Fibroblast of the aortic adventitia (primary cell): ENCODE measurements at regions not wholly inside any gene's neighbourhood (a gene's known extent, or its start where the extent isn't known, plus 50 kb on each side); places are given as distances from the start of the nearest gene placed in this dataset.

ENCODE experiments used
- DNase-seq: peaks from one replicate; pipeline ENCODE4 v3.0.0-alpha.2; 2010; ENCODE audit warnings: low read depth
- H3K4me3 ChIP-seq: 2 replicates; pipeline ENCODE4 v1.5.1; 2011; ENCODE audit warnings: low read depth, mild to moderate bottlenecking, control low read depth, low read length, moderate library complexity
- TF ChIP-seq, protein P1 (sequence below): IDR thresholded peaks from 2 replicates; pipeline ENCODE4 v1.5.1; 2011; ENCODE audit warnings: mild to moderate bottlenecking, low read length, control low read depth, inconsistent platforms; ENCODE audit not compliant: insufficient read depth

DNA sequence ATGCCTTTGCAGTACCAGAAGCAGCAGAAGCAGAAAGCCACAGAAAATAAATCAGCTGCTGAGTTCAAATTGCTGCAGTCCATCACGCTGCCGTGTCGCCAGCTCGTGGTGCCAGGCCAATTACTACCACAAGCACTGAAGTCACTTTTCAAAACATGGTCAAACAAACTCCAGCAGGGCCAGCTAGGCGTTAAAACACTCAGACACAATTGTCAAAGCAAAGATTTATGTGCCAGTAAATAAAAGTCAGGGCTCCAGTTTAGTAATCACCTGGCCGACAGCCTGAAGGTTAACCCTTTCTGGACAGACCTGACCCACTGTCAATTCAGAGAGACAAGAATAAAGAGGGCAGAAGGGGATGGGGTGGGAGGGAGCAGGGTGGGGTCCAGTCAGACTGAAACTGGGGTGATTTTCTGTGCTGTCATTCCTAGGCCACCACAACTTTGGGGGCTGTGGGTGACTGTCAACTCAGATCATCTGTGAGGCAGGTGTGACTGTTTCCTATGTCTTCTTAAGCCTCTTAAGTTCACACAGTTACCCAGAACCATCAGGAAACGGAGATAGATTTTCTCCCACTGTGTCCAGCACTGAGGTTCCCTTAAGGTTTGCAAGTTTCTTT is 109.8 kb upstream of the FUT8 start:
- TF ChIP-seq, protein P1, sequence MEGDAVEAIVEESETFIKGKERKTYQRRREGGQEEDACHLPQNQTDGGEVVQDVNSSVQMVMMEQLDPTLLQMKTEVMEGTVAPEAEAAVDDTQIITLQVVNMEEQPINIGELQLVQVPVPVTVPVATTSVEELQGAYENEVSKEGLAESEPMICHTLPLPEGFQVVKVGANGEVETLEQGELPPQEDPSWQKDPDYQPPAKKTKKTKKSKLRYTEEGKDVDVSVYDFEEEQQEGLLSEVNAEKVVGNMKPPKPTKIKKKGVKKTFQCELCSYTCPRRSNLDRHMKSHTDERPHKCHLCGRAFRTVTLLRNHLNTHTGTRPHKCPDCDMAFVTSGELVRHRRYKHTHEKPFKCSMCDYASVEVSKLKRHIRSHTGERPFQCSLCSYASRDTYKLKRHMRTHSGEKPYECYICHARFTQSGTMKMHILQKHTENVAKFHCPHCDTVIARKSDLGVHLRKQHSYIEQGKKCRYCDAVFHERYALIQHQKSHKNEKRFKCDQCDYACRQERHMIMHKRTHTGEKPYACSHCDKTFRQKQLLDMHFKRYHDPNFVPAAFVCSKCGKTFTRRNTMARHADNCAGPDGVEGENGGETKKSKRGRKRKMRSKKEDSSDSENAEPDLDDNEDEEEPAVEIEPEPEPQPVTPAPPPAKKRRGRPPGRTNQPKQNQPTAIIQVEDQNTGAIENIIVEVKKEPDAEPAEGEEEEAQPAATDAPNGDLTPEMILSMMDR, result no peak
- no peak overlapping the region for H3K4me3 ChIP-seq
- DNase-seq, result no peak

DNA sequence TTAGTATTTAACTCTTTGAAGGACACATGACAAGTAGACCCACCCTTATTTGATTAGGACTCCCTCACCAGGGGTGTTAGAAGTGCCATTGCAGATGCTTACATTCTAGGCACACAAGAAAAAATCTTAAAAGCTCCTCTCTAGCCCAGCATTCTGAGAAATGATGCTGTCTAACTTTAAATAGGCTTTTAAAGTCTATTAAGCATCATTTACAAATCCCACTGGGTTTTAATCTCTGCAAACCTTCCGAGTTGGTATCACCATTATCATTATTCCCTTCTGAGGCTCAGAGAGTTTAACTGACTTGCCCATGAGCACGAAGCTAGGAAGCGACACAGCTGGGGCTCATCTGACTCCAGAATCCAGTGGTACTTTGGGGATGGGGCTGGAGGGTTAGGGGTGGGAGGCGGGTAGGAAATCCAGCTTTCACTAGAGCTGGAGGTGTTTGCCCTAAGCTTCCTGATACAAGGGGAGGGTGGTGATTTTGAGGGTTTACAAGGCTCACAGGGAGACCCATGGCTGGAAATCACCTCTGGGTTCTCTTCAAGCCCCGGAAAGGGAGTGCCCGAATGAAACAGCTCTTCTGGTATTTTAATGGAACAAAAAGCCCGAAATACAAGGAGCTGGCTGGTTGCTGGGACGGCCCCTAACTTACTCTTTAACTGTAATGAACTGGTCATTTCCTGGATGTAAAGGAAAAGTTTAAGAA is 109.2 kb upstream of the FUT8 start:
- TF ChIP-seq, protein P1, result no peak
- no peak overlapping the region for H3K4me3 ChIP-seq
- DNase-seq, result peak; percentile 61

- DNase-seq, result no peak
- no peak overlapping the region for H3K4me3 ChIP-seq
- TF ChIP-seq, protein P1, result no peak
These were observed 108.7 kb upstream of the FUT8 start for GRCh38 chr14:65303899-65304222.

DNA sequence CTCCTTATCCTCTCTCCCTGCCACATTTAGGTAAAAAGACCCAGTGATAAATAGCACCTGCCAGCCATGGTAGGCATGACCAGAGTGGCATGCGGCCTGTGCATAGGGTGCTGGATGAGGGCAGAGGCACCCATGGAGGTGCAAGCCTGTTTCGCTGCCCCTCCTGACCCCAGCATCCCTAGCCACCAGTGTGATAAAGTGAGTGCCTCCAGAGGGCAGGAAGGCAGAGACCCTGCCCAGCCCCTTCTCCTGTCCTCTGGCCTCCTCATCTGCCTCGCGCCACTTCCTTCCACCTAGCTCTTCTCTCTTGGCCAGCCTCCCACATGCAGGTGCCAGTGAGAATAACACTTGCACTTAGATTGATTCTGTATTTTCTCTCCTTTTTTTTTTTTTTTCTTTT is 108.3 kb upstream of the FUT8 start:
- DNase-seq, result no peak
- no peak overlapping the region for H3K4me3 ChIP-seq
- TF ChIP-seq, protein P1, result no peak

- H3K4me3 ChIP-seq, result no peak overlapping the region
- TF ChIP-seq, protein P1, result no peak
- no peak for DNase-seq
These were observed 107.6 kb upstream of the FUT8 start for GRCh38 chr14:65304963-65305362.

DNA sequence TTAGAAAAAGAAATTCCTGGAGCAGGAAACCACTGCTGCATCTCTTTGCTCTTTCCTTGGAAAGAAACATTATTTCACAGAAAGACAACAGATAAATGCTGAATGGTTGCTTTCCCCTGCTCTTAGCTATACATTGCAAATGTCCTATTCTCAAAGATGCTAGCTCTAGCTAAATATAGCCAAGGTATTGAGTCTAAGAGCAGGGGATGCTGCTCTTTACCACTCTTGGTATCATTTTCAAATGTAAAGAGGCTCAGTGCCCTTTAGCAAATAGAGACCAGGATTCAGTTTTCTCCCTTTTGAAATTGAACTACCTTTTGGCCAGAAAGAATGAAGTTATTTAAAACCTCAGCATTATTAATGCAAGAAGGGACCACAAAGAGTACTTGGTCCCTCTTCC is 104.0 kb upstream of the FUT8 start:
- no peak for DNase-seq
- TF ChIP-seq, protein P1, result no peak
- H3K4me3 ChIP-seq, result no peak overlapping the region
